Liver (tissue), 3 donors: ENCODE measurements at regions not wholly inside any gene's neighbourhood (a gene's known extent, or its start where the extent isn't known, plus 50 kb on each side); places are given as distances from the start of the nearest gene placed in this dataset.

Experiments used
- GABPA ChIP-seq, 2 donors: IDR thresholded peaks in 1 of 2; conservative IDR thresholded peaks in 1 of 2; 2 replicates each; pipeline ENCODE4 v1.6.1; 2016; ENCODE audit warnings: antibody characterized with exemption in 2 of 2, mild to moderate bottlenecking in 1 of 2, moderate library complexity in 1 of 2
- JUND ChIP-seq, 2 donors: IDR thresholded peaks; 2 replicates each; pipeline ENCODE4 v1.6.1; 2016; ENCODE audit warnings: antibody characterized with exemption in 2 of 2
- RAD21 ChIP-seq, 2 donors: IDR thresholded peaks; 2 replicates each; pipeline ENCODE4 v1.6.1; 2016; ENCODE audit warnings: antibody characterized with exemption in 2 of 2, mild to moderate bottlenecking in 2 of 2
- SP1 ChIP-seq: IDR thresholded peaks from 2 replicates; pipeline ENCODE4 v1.6.1; 2018; ENCODE audit warnings: antibody characterized with exemption, mild to moderate bottlenecking
- TAF1 ChIP-seq: conservative IDR thresholded peaks from 2 replicates; pipeline ENCODE4 v1.6.1; 2016; ENCODE audit warnings: antibody characterized with exemption, mild to moderate bottlenecking
- TF ChIP-seq, protein P1 (sequence below): fragments of 150-350 bp; IDR thresholded peaks from 2 replicates; pipeline ENCODE4 v1.5.1; 2017; ENCODE audit warnings: improper control_type of control experiment, low read depth, low read length; ENCODE audit not compliant: missing input control
- TF ChIP-seq, protein P2 (sequence below): IDR thresholded peaks from 2 replicates; pipeline ENCODE4 v1.6.1; 2016; ENCODE audit warnings: antibody characterized with exemption, mild to moderate bottlenecking
- TF ChIP-seq, protein P3 (sequence below): IDR thresholded peaks from 2 replicates; pipeline ENCODE4 v1.6.1; 2016; ENCODE audit warnings: antibody characterized with exemption
- TF ChIP-seq, protein P4 (sequence below): IDR thresholded peaks from 2 replicates; pipeline ENCODE4 v1.6.1; 2016; ENCODE audit warnings: antibody characterized with exemption
- TF ChIP-seq, protein P5 (sequence below): IDR thresholded peaks from 2 replicates; pipeline ENCODE4 v1.6.1; 2016; ENCODE audit warnings: antibody characterized with exemption
- donor health status: healthy.
- donor health status: healthy.

DNA sequence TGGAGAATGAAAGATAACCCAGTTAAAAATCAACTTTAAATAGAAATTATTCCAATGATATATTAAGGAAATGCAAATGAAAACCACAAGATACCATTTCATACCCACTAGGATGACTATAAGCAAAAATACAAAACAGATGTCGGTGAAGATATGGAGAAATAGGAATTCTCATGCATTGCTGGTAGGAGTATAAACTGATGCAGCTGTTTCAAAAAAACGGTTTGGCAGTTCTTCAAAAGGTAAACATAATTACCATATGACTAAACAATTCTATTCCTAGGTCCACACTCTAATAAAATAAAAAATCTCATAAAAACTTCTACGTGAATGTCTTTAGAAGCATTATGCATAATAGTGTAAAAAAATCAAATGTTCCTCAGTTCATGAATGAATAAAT, 763.3 kb upstream of the BRINP3 start:
- no peak for TF ChIP-seq RAD21 (IDR thresholded peaks at IDR 0.05)
- TF ChIP-seq, protein P1, sequence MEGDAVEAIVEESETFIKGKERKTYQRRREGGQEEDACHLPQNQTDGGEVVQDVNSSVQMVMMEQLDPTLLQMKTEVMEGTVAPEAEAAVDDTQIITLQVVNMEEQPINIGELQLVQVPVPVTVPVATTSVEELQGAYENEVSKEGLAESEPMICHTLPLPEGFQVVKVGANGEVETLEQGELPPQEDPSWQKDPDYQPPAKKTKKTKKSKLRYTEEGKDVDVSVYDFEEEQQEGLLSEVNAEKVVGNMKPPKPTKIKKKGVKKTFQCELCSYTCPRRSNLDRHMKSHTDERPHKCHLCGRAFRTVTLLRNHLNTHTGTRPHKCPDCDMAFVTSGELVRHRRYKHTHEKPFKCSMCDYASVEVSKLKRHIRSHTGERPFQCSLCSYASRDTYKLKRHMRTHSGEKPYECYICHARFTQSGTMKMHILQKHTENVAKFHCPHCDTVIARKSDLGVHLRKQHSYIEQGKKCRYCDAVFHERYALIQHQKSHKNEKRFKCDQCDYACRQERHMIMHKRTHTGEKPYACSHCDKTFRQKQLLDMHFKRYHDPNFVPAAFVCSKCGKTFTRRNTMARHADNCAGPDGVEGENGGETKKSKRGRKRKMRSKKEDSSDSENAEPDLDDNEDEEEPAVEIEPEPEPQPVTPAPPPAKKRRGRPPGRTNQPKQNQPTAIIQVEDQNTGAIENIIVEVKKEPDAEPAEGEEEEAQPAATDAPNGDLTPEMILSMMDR: no peak
- TF ChIP-seq, protein P2, sequence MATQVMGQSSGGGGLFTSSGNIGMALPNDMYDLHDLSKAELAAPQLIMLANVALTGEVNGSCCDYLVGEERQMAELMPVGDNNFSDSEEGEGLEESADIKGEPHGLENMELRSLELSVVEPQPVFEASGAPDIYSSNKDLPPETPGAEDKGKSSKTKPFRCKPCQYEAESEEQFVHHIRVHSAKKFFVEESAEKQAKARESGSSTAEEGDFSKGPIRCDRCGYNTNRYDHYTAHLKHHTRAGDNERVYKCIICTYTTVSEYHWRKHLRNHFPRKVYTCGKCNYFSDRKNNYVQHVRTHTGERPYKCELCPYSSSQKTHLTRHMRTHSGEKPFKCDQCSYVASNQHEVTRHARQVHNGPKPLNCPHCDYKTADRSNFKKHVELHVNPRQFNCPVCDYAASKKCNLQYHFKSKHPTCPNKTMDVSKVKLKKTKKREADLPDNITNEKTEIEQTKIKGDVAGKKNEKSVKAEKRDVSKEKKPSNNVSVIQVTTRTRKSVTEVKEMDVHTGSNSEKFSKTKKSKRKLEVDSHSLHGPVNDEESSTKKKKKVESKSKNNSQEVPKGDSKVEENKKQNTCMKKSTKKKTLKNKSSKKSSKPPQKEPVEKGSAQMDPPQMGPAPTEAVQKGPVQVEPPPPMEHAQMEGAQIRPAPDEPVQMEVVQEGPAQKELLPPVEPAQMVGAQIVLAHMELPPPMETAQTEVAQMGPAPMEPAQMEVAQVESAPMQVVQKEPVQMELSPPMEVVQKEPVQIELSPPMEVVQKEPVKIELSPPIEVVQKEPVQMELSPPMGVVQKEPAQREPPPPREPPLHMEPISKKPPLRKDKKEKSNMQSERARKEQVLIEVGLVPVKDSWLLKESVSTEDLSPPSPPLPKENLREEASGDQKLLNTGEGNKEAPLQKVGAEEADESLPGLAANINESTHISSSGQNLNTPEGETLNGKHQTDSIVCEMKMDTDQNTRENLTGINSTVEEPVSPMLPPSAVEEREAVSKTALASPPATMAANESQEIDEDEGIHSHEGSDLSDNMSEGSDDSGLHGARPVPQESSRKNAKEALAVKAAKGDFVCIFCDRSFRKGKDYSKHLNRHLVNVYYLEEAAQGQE: no peak
- TF ChIP-seq GABPA (IDR thresholded peaks at IDR 0.05 in 1 of 2, conservative IDR thresholded peaks at IDR 0.05 in 1 of 2): no peak
- TF ChIP-seq TAF1: no peak
- TF ChIP-seq, protein P3, sequence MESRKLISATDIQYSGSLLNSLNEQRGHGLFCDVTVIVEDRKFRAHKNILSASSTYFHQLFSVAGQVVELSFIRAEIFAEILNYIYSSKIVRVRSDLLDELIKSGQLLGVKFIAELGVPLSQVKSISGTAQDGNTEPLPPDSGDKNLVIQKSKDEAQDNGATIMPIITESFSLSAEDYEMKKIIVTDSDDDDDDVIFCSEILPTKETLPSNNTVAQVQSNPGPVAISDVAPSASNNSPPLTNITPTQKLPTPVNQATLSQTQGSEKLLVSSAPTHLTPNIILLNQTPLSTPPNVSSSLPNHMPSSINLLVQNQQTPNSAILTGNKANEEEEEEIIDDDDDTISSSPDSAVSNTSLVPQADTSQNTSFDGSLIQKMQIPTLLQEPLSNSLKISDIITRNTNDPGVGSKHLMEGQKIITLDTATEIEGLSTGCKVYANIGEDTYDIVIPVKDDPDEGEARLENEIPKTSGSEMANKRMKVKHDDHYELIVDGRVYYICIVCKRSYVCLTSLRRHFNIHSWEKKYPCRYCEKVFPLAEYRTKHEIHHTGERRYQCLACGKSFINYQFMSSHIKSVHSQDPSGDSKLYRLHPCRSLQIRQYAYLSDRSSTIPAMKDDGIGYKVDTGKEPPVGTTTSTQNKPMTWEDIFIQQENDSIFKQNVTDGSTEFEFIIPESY: no peak
- TF ChIP-seq, protein P4, sequence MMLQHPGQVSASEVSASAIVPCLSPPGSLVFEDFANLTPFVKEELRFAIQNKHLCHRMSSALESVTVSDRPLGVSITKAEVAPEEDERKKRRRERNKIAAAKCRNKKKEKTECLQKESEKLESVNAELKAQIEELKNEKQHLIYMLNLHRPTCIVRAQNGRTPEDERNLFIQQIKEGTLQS: no peak
- no peak for TF ChIP-seq JUND (IDR thresholded peaks at IDR 0.05)
- no peak for TF ChIP-seq SP1
- TF ChIP-seq, protein P5, sequence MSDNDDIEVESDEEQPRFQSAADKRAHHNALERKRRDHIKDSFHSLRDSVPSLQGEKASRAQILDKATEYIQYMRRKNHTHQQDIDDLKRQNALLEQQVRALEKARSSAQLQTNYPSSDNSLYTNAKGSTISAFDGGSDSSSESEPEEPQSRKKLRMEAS: no peak
